ENCODE measurements at regions not wholly inside any gene's neighbourhood (a gene's known extent, or its start where the extent isn't known, plus 50 kb on each side); places are given as distances from the start of the nearest gene placed in this dataset.

DNA sequence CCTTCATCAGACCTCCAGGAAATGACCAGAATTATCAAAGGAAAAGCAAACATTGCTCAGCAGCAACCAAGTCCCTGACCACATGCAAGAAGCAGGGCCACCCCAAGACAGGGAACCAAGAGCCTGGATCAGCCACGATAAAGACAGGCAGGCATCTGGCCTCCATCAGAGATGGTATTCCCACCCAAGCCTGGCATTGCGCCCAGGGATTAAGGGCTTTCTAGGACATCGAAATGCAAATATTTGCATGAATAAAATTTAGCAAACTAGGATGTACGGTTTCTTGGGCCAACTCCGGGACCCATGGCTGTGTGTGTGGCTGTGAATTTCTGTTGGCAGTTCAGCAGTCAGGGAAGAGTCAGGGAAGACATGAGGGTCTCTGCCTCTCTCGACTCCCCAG, 241.4 kb upstream of the DYNLRB2 start:
- no peaks in the 10 kb centered on the region for H3K36me3 ChIP-seq (replicated peaks in 1 of 2; ENCODE audit: insufficient read depth in 1 of 2, low read depth in 2 of 2)
- no peaks in the 10 kb centered on the region for H3K4me1 ChIP-seq
- peak overlapping the region in 1 of 4 donors; percentile 13 for H3K27ac ChIP-seq
- no peak for DNase-seq
- H3K4me3 ChIP-seq = no peak overlapping the region
- H3K9me3 ChIP-seq = no peaks in the 10 kb centered on the region
- no peaks in the 10 kb centered on the region for H3K27me3 ChIP-seq
- intact Hi-C loops (cut with DNase I) = no loop called here
- 19 to 30% methylated on average over 6 of the region's 6 CpGs for WGBS, 2 donors
- no peak for TF ChIP-seq POLR2A (IDR thresholded peaks at IDR 0.05)
- TF ChIP-seq, protein P1, sequence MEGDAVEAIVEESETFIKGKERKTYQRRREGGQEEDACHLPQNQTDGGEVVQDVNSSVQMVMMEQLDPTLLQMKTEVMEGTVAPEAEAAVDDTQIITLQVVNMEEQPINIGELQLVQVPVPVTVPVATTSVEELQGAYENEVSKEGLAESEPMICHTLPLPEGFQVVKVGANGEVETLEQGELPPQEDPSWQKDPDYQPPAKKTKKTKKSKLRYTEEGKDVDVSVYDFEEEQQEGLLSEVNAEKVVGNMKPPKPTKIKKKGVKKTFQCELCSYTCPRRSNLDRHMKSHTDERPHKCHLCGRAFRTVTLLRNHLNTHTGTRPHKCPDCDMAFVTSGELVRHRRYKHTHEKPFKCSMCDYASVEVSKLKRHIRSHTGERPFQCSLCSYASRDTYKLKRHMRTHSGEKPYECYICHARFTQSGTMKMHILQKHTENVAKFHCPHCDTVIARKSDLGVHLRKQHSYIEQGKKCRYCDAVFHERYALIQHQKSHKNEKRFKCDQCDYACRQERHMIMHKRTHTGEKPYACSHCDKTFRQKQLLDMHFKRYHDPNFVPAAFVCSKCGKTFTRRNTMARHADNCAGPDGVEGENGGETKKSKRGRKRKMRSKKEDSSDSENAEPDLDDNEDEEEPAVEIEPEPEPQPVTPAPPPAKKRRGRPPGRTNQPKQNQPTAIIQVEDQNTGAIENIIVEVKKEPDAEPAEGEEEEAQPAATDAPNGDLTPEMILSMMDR (IDR thresholded peaks at IDR 0.05) = no peak
- no peak for ATAC-seq

DNA sequence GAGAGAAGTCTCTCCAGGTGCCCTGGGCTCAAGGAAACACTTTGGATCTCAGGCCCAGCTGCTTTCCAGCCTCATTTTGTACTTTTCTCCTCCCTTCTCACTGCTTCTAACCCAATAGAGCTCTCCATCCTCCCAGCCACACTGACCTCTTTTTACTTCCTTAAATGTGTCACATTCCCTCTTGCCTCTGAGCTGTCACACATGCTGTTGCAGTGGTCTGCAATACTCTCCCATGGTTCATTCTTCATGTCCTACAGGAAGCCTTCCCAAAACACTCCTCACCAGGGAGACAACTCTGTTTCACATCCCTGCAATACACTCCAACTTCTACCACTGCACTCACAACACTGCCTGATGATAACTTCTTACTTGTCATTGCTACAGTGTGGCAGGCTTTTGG, 242.1 kb upstream of the DYNLRB2 start:
- DNase-seq = no peak
- no peak overlapping the region for H3K4me3 ChIP-seq
- no peak overlapping the region for H3K27ac ChIP-seq
- no peaks in the 10 kb centered on the region for H3K36me3 ChIP-seq (replicated peaks in 1 of 2; ENCODE audit: insufficient read depth in 1 of 2, low read depth in 2 of 2)
- intact Hi-C loops (cut with DNase I) = no loop called here
- no peaks in the 10 kb centered on the region for H3K27me3 ChIP-seq
- H3K9me3 ChIP-seq = no peaks in the 10 kb centered on the region
- ATAC-seq = no peak
- H3K4me1 ChIP-seq = no peaks in the 10 kb centered on the region
- TF ChIP-seq, protein P1 (IDR thresholded peaks at IDR 0.05) = no peak
- no peak for TF ChIP-seq POLR2A (IDR thresholded peaks at IDR 0.05)

DNA sequence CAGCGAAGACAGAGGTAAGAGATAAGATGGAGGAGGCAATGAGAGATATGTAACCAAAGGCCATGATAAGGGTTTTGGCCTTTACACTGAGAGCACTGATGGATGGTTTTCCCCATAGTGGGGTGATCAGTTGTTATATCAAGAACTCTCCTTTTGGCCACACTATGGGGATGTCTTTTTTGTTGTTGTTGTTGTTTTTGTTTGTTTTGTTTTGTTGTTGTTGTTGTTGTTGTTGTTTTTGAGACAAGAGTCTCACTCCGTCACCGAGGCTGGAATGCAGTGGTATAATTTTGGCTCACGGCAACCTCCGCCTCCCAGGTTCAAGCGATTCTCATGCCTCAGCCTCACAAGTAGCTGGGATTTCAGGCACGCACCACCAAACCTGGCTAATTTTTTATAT, 244.8 kb upstream of the DYNLRB2 start:
- H3K9me3 ChIP-seq = no peaks in the 10 kb centered on the region
- no peak overlapping the region for H3K27ac ChIP-seq
- DNase-seq (no peak), ATAC-seq (no peak)
- no peaks in the 10 kb centered on the region for H3K27me3 ChIP-seq
- no peaks in the 10 kb centered on the region for H3K4me1 ChIP-seq
- WGBS, 2 donors = 85 to 87% methylated on average over 7 of the region's 7 CpGs
- H3K36me3 ChIP-seq (replicated peaks in 1 of 2; ENCODE audit: insufficient read depth in 1 of 2, low read depth in 2 of 2) = no peaks in the 10 kb centered on the region
- intact Hi-C loops (cut with DNase I) = no loop called here
- no peak overlapping the region for H3K4me3 ChIP-seq
- no peak for TF ChIP-seq POLR2A (IDR thresholded peaks at IDR 0.05)
- TF ChIP-seq, protein P1 (IDR thresholded peaks at IDR 0.05) = no peak

DNA sequence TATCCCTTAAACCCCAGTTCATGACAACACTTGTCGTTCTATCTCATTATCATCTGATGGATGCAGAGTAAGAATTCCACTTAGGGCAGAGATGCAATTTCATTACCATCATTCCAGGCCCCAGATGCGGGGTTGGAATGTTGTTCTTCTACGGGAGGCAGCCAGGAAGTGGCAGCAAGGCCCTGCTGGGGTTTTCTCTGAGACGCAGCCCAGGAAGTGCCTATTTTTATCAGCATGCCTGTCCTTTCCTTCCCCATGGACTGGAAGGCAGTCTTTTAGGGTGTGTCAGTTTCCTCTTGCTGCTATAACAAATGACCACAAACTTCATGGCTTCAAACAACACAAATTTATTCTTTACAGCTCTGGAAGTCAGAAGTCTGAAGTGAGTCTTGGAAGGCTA, 246.6 kb upstream of the DYNLRB2 start:
- Histone ChIP-seq H3K27me3 (no peaks in the 10 kb centered on the region), H3K27ac (no peak overlapping the region), H3K9me3 (no peaks in the 10 kb centered on the region), H3K4me3 (no peak overlapping the region), H3K4me1 (no peaks in the 10 kb centered on the region), H3K36me3 (replicated peaks in 1 of 2; ENCODE audit: insufficient read depth in 1 of 2, low read depth in 2 of 2) (no peaks in the 10 kb centered on the region)
- no peak for ATAC-seq
- WGBS, 2 donors = 75 to 88% methylated on average over 4 of the region's 4 CpGs
- intact Hi-C loops (cut with DNase I) = no loop called here
- TF ChIP-seq, protein P1 (IDR thresholded peaks at IDR 0.05) = no peak
- TF ChIP-seq POLR2A (IDR thresholded peaks at IDR 0.05) = no peak
- DNase-seq = no peak

DNA sequence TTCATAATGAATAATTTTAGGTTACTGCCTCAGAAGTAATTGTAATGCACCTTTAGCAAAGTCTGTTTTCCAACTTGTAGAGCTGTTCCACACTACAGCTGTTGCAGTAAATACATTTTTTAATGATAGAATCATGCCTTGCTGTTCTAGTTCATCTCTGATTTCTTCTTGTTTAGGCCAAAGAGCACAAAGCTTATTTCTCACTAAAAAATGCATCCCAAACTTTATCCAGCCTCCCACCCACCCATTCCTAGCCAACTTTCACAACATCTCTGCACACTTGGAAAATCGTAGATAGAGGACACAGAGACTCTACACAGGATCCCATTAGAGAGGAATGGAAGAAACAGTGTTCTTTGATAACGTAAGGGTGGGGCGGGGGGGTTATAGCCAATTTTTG, 252.2 kb upstream of the DYNLRB2 start:
- Histone ChIP-seq H3K36me3 (replicated peaks in 1 of 2; ENCODE audit: insufficient read depth in 1 of 2, low read depth in 2 of 2) (no peaks in the 10 kb centered on the region), H3K27ac (no peak overlapping the region), H3K27me3 (no peaks in the 10 kb centered on the region), H3K4me1 (no peaks in the 10 kb centered on the region), H3K9me3 (no peaks in the 10 kb centered on the region), H3K4me3 (no peak overlapping the region)
- DNase-seq = no peak
- intact Hi-C loops (cut with DNase I) = no loop called here
- WGBS, 2 donors = 52 to 68% methylated on average over 3 of the region's 3 CpGs
- TF ChIP-seq, protein P1 (IDR thresholded peaks at IDR 0.05) = no peak
- TF ChIP-seq POLR2A (IDR thresholded peaks at IDR 0.05) = no peak
- ATAC-seq = no peak
